Left colon (tissue), 2 donors: ENCODE measurements at regions not wholly inside any gene's neighbourhood (a gene's known extent, or its start where the extent isn't known, plus 50 kb on each side); places are given as distances from the start of the nearest gene placed in this dataset.

Source experiments
- ATAC-seq: fragments of 200-7000 bp; cut with Tn5 transposase; one replicate; pipeline ENCODE4 v1.9.1; 2020; ENCODE audit warnings: mild to moderate bottlenecking, moderate library complexity
- DNase-seq, 2 donors: peaks; one replicate each; pipeline ENCODE4 v3.0.0-alpha.2; 2020
- intact Hi-C, 2 donors: fragments of 100-400 bp; cut with DNase I in 1 of 2; cut with micrococcal nuclease in 1 of 2; formaldehyde crosslinking; loops; one replicate each; pipeline versions ENCODE4 v1.11.2 to v1.14.0; 2022; cut with DNase I, micrococcal nuclease
- donor health status: DM: no; HTN: no; CAD: no.
- donor health status: DM: yes; HTN: yes; CAD: no.

GRCh38 chr10:130652964-130653578 is 516.9 kb downstream of the GLRX3 start:
- ATAC-seq (no peak), DNase-seq (no peak)
- intact Hi-C loops = no loop called here

GRCh38 chr10:130654726-130655125 is 518.5 kb downstream of the GLRX3 start:
- ATAC-seq (no peak), DNase-seq (no peak)
- intact Hi-C loops = no loop called here

- intact Hi-C loops = no loop called here
- ATAC-seq = no peak
Observed at GRCh38 chr10:130655313-130656186, 519.4 kb downstream of the GLRX3 start.

GRCh38 chr10:130656187-130656575 is 520.0 kb downstream of the GLRX3 start:
- no peak for DNase-seq
- no peak for ATAC-seq

More at GRCh38 chr10:130655313-130656186, 519.4 kb downstream of the GLRX3 start:
- DNase-seq = no peak

GRCh38 chr10:130656582-130657133 is 520.5 kb downstream of the GLRX3 start:
- no peak for DNase-seq
- intact Hi-C loops = no loop called here
- ATAC-seq = no peak

More at GRCh38 chr10:130656187-130656575, 520.0 kb downstream of the GLRX3 start:
- intact Hi-C loops = no loop called here

GRCh38 chr10:130658687-130659290 is 522.6 kb downstream of the GLRX3 start:
- no peak for ATAC-seq
- intact Hi-C loops = no loop called here
- DNase-seq = no peak

- intact Hi-C loops = no loop called here
- ATAC-seq = no peak
- no peak for DNase-seq
Observed at GRCh38 chr10:130659528-130659927, 523.3 kb downstream of the GLRX3 start.

GRCh38 chr10:130660266-130660665 is 524.1 kb downstream of the GLRX3 start:
- intact Hi-C loops = no loop called here
- DNase-seq = no peak
- no peak for ATAC-seq

GRCh38 chr10:130661419-130661818 is 525.2 kb downstream of the GLRX3 start:
- DNase-seq = no peak
- intact Hi-C loops = no loop called here
- no peak for ATAC-seq

GRCh38 chr10:130662775-130663174 is 526.6 kb downstream of the GLRX3 start:
- DNase-seq = no peak
- ATAC-seq = no peak
- intact Hi-C loops = no loop called here

GRCh38 chr10:130664526-130664925 is 528.3 kb downstream of the GLRX3 start:
- intact Hi-C loops = no loop called here
- ATAC-seq = no peak

GRCh38 chr10:130666215-130666614 is 530.0 kb downstream of the GLRX3 start:
- ATAC-seq = no peak
- DNase-seq = no peak
- intact Hi-C loops = no loop called here

More at GRCh38 chr10:130664526-130664925, 528.3 kb downstream of the GLRX3 start:
- DNase-seq = no peak

GRCh38 chr10:130686689-130687300 is 550.6 kb downstream of the GLRX3 start:
- ATAC-seq (no peak), DNase-seq (no peak)
- intact Hi-C loops = no loop called here

GRCh38 chr10:130687566-130687965 is 551.4 kb downstream of the GLRX3 start:
- DNase-seq = no peak
- no peak for ATAC-seq
- intact Hi-C loops = no loop called here

- intact Hi-C loops = no loop called here
- DNase-seq = no peak
- no peak for ATAC-seq
Observed at GRCh38 chr10:130689743-130690626, 553.8 kb downstream of the GLRX3 start.

- intact Hi-C loops = no loop called here
- no peak for ATAC-seq
- DNase-seq = no peak
Observed at GRCh38 chr10:130691776-130692175, 555.6 kb downstream of the GLRX3 start.

GRCh38 chr10:130696870-130697269 is 560.7 kb downstream of the GLRX3 start:
- no peak for DNase-seq
- ATAC-seq = no peak
- intact Hi-C loops = no loop called here

- no peak for ATAC-seq
- intact Hi-C loops = no loop called here
- DNase-seq = no peak
Observed at GRCh38 chr10:130707389-130707979, 571.3 kb downstream of the GLRX3 start.
